HEK293T (cell line): ENCODE measurements at regions not wholly inside any gene's neighbourhood (a gene's known extent, or its start where the extent isn't known, plus 50 kb on each side); places are given as distances from the start of the nearest gene placed in this dataset.

Experiments
- BHLHE40 ChIP-seq: fragments of 450-650 bp; IDR thresholded peaks from 2 replicates; pipeline ENCODE4 v1.6.1; 2016; ENCODE audit warnings: mild to moderate bottlenecking, moderate library complexity, borderline replicate concordance
- ELF4 ChIP-seq: fragments of 450-650 bp; IDR thresholded peaks from 2 replicates; pipeline ENCODE4 v1.6.1; 2017; ENCODE audit warnings: antibody characterized with exemption
- FOXA1 ChIP-seq: fragments of 450-650 bp; IDR thresholded peaks from 2 replicates; pipeline ENCODE4 v1.6.1; 2016; ENCODE audit warnings: mild to moderate bottlenecking
- FOXM1 ChIP-seq: fragments of 450-650 bp; IDR thresholded peaks from 2 replicates; pipeline ENCODE4 v1.6.1; 2017; ENCODE audit warnings: mild to moderate bottlenecking, borderline replicate concordance
- HDGF ChIP-seq: fragments of 450-650 bp; IDR thresholded peaks from 2 replicates; pipeline ENCODE4 v1.6.1; 2017; ENCODE audit warnings: antibody characterized with exemption, borderline replicate concordance
- L3MBTL2 ChIP-seq: fragments of 450-650 bp; conservative IDR thresholded peaks from 2 replicates; pipeline ENCODE4 v1.6.1; 2016; ENCODE audit warnings: mild to moderate bottlenecking
- NFRKB ChIP-seq: fragments of 450-650 bp; IDR thresholded peaks from 2 replicates; pipeline ENCODE4 v1.6.1; 2016; ENCODE audit warnings: mild to moderate bottlenecking, moderate library complexity
- SP1 ChIP-seq: fragments of 450-650 bp; IDR thresholded peaks from 2 replicates; pipeline ENCODE4 v1.6.1; 2017
- SUZ12 ChIP-seq: fragments of 450-650 bp; IDR thresholded peaks from 2 replicates; pipeline ENCODE4 v1.6.1; 2016; ENCODE audit warnings: mild to moderate bottlenecking

DNA sequence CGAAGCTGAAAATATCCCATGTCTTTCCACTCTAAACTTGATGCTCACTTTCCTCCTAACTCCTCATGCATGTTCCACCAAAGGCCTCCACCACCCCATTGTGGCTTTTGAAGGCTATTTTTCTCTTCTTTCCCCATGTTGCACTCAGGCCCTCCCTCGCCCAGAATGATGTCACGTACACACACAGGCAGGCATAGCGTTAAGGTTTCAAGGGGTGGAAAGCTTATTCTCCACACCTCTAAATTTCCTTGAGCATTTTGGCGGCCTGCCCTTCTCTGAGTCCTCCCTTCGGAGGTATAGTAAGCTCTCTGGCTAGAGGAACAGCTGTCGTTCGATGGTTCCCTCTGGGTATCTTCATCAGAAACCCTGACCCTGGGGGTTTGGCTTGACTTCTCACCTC lies 673.5 kb downstream of the ACTL7B start:
- no peak for TF ChIP-seq HDGF
- TF ChIP-seq SUZ12, result no peak
- no peak for TF ChIP-seq SP1
- TF ChIP-seq FOXM1, result no peak
- no peak for TF ChIP-seq ELF4
- no peak for TF ChIP-seq NFRKB
- no peak for TF ChIP-seq BHLHE40
- TF ChIP-seq L3MBTL2, result no peak
- TF ChIP-seq FOXA1, result no peak
